Adrenal gland (tissue), 9 donors: ENCODE measurements at regions not wholly inside any gene's neighbourhood (a gene's known extent, or its start where the extent isn't known, plus 50 kb on each side); places are given as distances from the start of the nearest gene placed in this dataset.

Source experiments
- DNase-seq, 7 donors: peaks; one replicate each; pipeline ENCODE4 v3.0.0-alpha.2; 2019 to 2020
- H3K27ac ChIP-seq, 5 donors: fragments of 200-600 bp; sonication (generic) in 4 of 5; 1 replicate in 3 of 5; 2 replicates in 2 of 5; pipeline versions ENCODE4 v1.5.1 to v1.8.0; 2016 to 2020; ENCODE audit warnings: mild to moderate bottlenecking in 1 of 5
- H3K27me3 ChIP-seq: fragments of 200-600 bp; 2 replicates; pipeline ENCODE4 v1.8.0; 2021
- H3K36me3 ChIP-seq, 2 donors: fragments of 200-600 bp; replicated peaks in 1 of 2; 1 replicate in 1 of 2; 2 replicates in 1 of 2; pipeline versions ENCODE4 v1.5.1 to v1.8.0; 2018 to 2022
- H3K4me1 ChIP-seq, 2 donors: fragments of 200-600 bp; replicated peaks in 1 of 2; 1 replicate in 1 of 2; 2 replicates in 1 of 2; pipeline versions ENCODE4 v1.5.1 to v1.8.0; 2018 to 2021
- H3K4me3 ChIP-seq, 4 donors: fragments of 200-600 bp; sonication (generic) in 3 of 4; one replicate each; pipeline ENCODE4 v1.5.1; 2016 to 2018
- H3K9me3 ChIP-seq, 3 donors: fragments of 200-600 bp; sonication (generic) in 1 of 3; replicated peaks in 1 of 3; 1 replicate in 2 of 3; 2 replicates in 1 of 3; pipeline versions ENCODE4 v1.5.1 to v1.8.0; 2016 to 2021
- CTCF ChIP-seq, 6 experiments: fragments of 450-650 bp in 4 of 6; fragments of 200-600 bp in 2 of 6; sonication (generic) in 1 of 6; IDR thresholded peaks; 1 replicate in 5 of 6; 2 replicates in 1 of 6; pipeline versions ENCODE4 v1.5.1 to v1.8.0; 2016 to 2021; ENCODE audit warnings: antibody characterized with exemption in 6 of 6, mild to moderate bottlenecking in 2 of 6, moderate library complexity in 1 of 6
- POLR2A ChIP-seq, 2 donors: fragments of 450-650 bp; IDR thresholded peaks; one replicate each; pipeline ENCODE4 v1.6.1; 2017; ENCODE audit warnings: antibody characterized with exemption in 2 of 2, mild to moderate bottlenecking in 2 of 2, moderate library complexity in 1 of 2
- WGBS, 4 donors: extraction: QIAGEN DNeasy Blood & Tissue Kit in 2 of 4; methylation state at CpG; one replicate each; pipeline versions ENCODE4 v1.1.5 to v1.1.7; 2013 to 2017; 5-methylcytosine and 5-hydroxymethylcytosine counted together
- intact Hi-C, 2 donors: fragments of 100-400 bp; cut with DNase I; formaldehyde crosslinking; loops; one replicate each; pipeline versions ENCODE4 v1.14.1 to v1.15.0; 2022 to 2023
- donor health status: healthy with polysubstance abuse.
- donor health status: Bipolar disorder and iron deficiency.
- donor health status: DM: yes; HTN: yes; CAD: no.
- donor health status: DM: no; HTN: no; CAD: no.
- donor health status: DM: no; HTN: no; CAD: no.

- TF ChIP-seq CTCF (IDR thresholded peaks at IDR 0.05) (no peak), POLR2A (IDR thresholded peaks at IDR 0.05) (no peak)
- Histone ChIP-seq H3K4me3 (no peak overlapping the region), H3K9me3 (no peaks in the 10 kb centered on the region), H3K27ac (no peak overlapping the region), H3K27me3 (no peaks in the 10 kb centered on the region), H3K4me1 (no peaks in the 10 kb centered on the region), H3K36me3 (no peaks in the 10 kb centered on the region)
- 42 to 63% (median 57%) methylated on average over 2 of the region's 2 CpGs for WGBS, 4 donors
- DNase-seq, result no peak
- intact Hi-C loops, result no loop called here
Observed at GRCh38 chr18:991441-991840, 86.8 kb downstream of the ADCYAP1 start.

DNA sequence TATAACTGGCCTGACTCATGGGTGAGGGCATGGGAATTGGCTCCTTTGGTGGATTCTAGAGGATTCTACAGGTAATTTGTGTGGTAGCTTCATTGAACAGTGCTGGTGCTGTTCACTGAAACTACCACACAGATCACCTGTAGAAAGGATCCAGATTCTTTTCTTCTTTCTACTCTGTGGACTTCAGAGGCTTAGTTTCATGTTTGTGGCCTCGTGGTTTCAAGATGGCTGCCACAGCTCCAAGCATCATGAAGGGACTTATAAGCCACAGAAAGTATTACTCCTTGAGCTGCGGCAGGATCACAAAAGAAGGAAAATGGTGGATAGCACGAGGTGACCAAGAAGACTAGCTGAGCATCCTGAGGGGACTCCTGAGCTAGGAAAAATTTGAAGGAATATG is 88.9 kb downstream of the ADCYAP1 start:
- no peaks in the 10 kb centered on the region for H3K27me3 ChIP-seq
- H3K4me1 ChIP-seq, result no peaks in the 10 kb centered on the region
- WGBS, 4 donors, result 77 to 81% (median 79%) methylated on average over 3 of the region's 3 CpGs
- DNase-seq, result no peak
- H3K27ac ChIP-seq, result no peak overlapping the region
- intact Hi-C loops, result no loop called here
- no peak overlapping the region for H3K4me3 ChIP-seq
- H3K36me3 ChIP-seq, result no peaks in the 10 kb centered on the region
- no peaks in the 10 kb centered on the region for H3K9me3 ChIP-seq
- TF ChIP-seq CTCF (IDR thresholded peaks at IDR 0.05) (no peak), POLR2A (IDR thresholded peaks at IDR 0.05) (no peak)

DNA sequence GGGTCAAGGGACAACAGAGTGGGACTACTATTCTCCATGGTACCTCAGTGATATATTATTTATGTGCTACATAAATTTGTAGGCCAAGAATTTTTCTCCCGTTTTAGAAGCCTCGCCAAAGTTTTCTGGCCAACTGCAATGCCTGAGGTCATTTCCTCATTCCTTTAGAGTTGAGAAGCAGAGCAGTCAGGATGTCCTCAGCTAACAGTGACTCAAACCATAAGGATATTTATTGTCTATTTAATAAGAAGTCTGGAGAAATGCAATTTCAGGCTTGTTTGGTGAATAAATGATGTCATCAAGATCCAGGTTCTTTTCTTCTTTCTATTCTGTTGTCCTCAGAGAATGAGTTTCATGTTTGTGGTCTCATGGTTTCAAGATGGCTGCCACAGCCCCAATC is 91.0 kb downstream of the ADCYAP1 start:
- no peak for DNase-seq
- no peaks in the 10 kb centered on the region for H3K4me1 ChIP-seq
- WGBS, 4 donors, result 55 to 69% (median 58%) methylated on average over 2 of the region's 2 CpGs
- H3K4me3 ChIP-seq, result no peak overlapping the region
- H3K27me3 ChIP-seq, result no peaks in the 10 kb centered on the region
- TF ChIP-seq CTCF (IDR thresholded peaks at IDR 0.05) (no peak), POLR2A (IDR thresholded peaks at IDR 0.05) (no peak)
- peak overlapping the region in 1 of 5 donors; percentile 43 for H3K27ac ChIP-seq
- intact Hi-C loops, result no loop called here
- H3K9me3 ChIP-seq, result no peaks in the 10 kb centered on the region
- H3K36me3 ChIP-seq, result no peaks in the 10 kb centered on the region

- no peaks in the 10 kb centered on the region for H3K27me3 ChIP-seq
- no peak for DNase-seq
- H3K27ac ChIP-seq, result no peak overlapping the region
- intact Hi-C loops, result no loop called here
- H3K4me1 ChIP-seq, result peaks cover 3 to 6% of the 10 kb centered on the region in 2 donors
- TF ChIP-seq POLR2A (IDR thresholded peaks at IDR 0.05) (no peak), CTCF (IDR thresholded peaks at IDR 0.05) (no peak)
- no peaks in the 10 kb centered on the region for H3K36me3 ChIP-seq
- 88 to 93% (median 91%) methylated on average over 1 of the region's 1 CpG for WGBS, 4 donors
- H3K9me3 ChIP-seq, result no peaks in the 10 kb centered on the region
- H3K4me3 ChIP-seq, result no peak overlapping the region
Observed at GRCh38 chr18:997499-997898, 92.8 kb downstream of the ADCYAP1 start.
